Activated CD4-positive, alpha-beta memory T cell treated with anti-CD3 and anti-CD28 coated beads for 36 hours (primary cell): ENCODE measurements at regions not wholly inside any gene's neighbourhood (a gene's known extent, or its start where the extent isn't known, plus 50 kb on each side); places are given as distances from the start of the nearest gene placed in this dataset.

Experiments used
- CTCF ChIA-PET: fragments of 350-600 bp; sonication (Branson Sonifier 250); formaldehyde crosslinking; loops from one replicate; lab custom pipeline; 2021; ENCODE audit warnings: antibody characterized with exemption, inconsistent platforms; lab: Charles Lee
- POLR2A ChIA-PET: fragments of 350-600 bp; sonication (Branson Sonifier 250); formaldehyde crosslinking; loops from one replicate; lab custom pipeline; 2021; ENCODE audit warnings: antibody characterized with exemption; lab: Charles Lee
- DNase-seq: peaks from one replicate; pipeline ENCODE4 v3.0.0-alpha.2; 2020
- H3K27ac Mint-ChIP-seq: one replicate; pipeline ENCODE4 v1.8.0; 2021; ENCODE audit warnings: mixed read lengths
- H3K27me3 Mint-ChIP-seq: one replicate; pipeline ENCODE4 v1.8.0; 2021; ENCODE audit warnings: mixed read lengths
- H3K36me3 Mint-ChIP-seq: one replicate; pipeline ENCODE4 v1.8.0; 2021; ENCODE audit warnings: mixed read lengths
- H3K4me1 Mint-ChIP-seq: one replicate; pipeline ENCODE4 v1.8.0; 2021; ENCODE audit warnings: low read depth, mixed read lengths
- H3K4me3 Mint-ChIP-seq: one replicate; pipeline ENCODE4 v1.8.0; 2021; ENCODE audit warnings: mild to moderate bottlenecking, mixed read lengths
- H3K9me3 Mint-ChIP-seq: one replicate; pipeline ENCODE4 v1.8.0; 2021; ENCODE audit warnings: mixed read lengths
- intact Hi-C: fragments of 100-400 bp; cut with micrococcal nuclease; formaldehyde crosslinking; loops from one replicate; pipeline ENCODE4 v1.15.1; 2023

DNA sequence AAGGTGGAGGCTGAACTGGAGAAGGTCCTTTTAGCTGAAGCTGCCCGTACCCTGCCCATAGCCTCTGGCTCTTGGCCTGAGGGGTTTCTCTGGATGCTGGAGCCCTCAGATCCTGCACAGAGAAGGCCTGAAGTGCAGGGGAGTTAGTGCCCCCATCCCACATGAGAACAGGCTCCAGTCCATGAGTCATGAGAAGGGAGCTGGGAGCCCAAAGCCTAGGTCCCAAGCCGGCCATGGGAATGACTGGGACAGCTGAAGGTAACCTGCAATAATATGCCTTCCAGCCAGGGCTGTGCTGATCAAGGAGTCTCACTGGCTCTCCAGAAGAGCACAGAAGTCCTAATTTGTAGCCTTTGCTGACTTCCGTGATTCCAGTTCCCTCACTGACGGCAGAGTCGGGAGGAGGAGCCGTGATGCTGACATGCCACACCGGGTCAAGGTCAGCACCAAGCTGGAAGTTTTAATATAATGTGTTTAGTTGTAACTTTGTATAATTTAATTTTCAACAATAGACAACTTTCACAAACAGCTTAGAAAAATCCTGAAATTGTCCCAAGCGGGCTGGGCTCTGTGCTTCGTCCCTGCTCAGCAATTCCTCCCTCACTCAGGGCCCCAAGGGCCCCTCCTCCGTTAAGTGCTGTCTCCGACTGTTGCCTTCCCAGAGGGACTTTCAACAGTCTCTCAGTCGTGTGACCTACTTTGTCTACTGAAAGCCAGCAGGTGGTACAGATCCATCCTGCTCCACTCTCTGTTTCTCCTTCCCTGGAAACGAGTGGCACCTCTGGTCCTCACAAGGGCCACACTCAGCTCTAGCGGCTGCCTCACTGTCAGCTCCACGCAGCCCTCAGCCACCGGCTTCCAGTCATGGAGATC is 387.8 kb downstream of the GADD45G start:
- intact Hi-C loops = no loop called here
- no peak overlapping the region for H3K27ac Mint-ChIP-seq
- CTCF ChIA-PET = interaction anchor here (1.5 kb wide), 1 partner anchor 394 kb away, joined by 4 read pairs; no protein-coding TSS in a partner anchor

DNA sequence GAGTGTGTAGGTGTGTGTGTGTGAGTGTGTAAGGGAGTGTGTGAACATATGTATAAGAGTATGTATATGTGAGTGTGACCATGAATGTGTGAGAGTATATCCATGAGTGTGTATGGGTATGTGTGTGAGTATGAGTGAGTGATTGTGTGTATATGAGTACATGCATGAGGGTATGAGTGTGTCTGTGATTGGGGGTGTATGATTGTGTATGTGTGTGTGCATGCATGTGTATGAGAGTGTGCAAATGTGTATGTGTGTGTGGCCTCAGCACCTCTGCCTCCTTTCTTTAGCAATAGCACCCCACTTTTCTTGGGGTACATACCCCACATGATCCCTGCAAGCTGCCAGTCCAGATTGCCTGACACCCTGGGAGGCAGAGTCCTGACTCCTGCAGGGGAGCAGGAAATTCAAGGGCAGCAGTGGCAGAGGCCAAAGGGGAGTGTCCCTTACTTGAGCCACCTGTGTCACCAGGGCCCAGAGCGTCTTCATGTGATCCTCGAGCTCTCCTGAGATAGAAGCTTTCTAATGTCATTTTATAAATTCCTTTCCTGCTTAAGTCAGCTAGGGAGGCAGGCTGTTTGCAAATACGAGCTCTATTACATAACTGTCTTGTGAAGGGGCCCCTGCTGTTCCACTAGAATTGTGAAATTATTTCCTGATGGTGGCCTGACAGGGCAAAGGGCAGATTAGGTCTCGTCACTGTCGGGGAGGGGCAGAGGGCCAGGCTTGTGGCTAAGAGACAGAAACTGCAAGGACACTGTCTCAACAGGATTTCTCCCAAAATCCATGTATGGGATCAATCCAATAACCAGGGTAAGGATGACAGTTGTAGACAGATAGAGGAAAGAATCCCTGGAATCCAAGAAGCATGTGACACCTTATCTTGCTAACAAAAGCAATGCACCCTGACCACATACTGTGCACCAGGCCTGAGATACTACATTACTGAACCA is 389.1 kb downstream of the GADD45G start:
- ChIA-PET CTCF (no interaction called here), POLR2A (no interaction called here)
- DNase-seq = no peak
- no peak overlapping the region for H3K27ac Mint-ChIP-seq
- peaks cover 3% of the 10 kb centered on the region for H3K27me3 Mint-ChIP-seq
- H3K4me3 Mint-ChIP-seq = no peak overlapping the region
- H3K4me1 Mint-ChIP-seq = peaks cover 6% of the 10 kb centered on the region
- H3K9me3 Mint-ChIP-seq = peaks cover 2% of the 10 kb centered on the region
- H3K36me3 Mint-ChIP-seq = no peaks in the 10 kb centered on the region
- intact Hi-C loops = no loop called here

More for the DNA sequence above, 387.8 kb downstream of the GADD45G start:
- H3K36me3 Mint-ChIP-seq = no peaks in the 10 kb centered on the region
- H3K4me1 Mint-ChIP-seq = peaks cover 9% of the 10 kb centered on the region
- POLR2A ChIA-PET = no interaction called here
- H3K9me3 Mint-ChIP-seq = peaks cover 2% of the 10 kb centered on the region
- no peak overlapping the region for H3K4me3 Mint-ChIP-seq
- no peak for DNase-seq
- H3K27me3 Mint-ChIP-seq = peaks cover 6% of the 10 kb centered on the region

DNA sequence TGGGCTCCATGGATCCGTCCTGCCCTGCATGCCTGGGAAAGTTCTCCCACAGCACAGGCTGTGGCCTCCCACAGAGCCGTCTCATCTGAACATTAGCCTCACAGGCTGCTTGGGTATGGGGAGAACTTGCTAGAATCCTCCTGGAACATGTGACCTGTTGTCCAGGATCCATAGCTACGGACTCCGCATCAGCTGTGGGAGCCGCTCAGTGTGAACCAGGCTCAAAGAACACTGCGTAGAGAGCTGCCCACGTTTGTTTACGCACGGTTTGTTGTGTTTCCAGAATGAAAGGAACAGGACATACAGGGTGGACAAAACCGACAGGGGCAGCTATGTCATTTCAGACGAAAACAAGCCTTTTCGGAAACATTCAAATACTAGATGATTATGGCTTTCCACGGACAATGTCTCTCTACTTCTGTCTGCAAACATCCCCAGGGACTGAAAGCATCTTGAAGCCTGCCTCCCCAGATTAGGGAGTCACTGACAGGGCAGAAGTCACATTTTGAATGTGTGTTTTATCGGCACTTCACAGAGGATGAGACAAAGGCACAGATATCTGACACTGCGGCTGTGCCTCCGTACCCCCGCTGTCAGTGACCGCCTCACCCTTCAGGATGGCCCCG is 390.3 kb downstream of the GADD45G start:
- Mint-ChIP-seq H3K9me3 (peaks cover 2% of the 10 kb centered on the region), H3K36me3 (no peaks in the 10 kb centered on the region), H3K4me3 (no peak overlapping the region), H3K27me3 (peaks cover 3% of the 10 kb centered on the region), H3K27ac (no peak overlapping the region), H3K4me1 (peaks cover 18% of the 10 kb centered on the region)
- intact Hi-C loops = no loop called here
- ChIA-PET POLR2A (no interaction called here), CTCF (interaction anchor here (1.2 kb wide), 1 partner anchor 392 kb away, joined by 4 read pairs; no protein-coding TSS in a partner anchor)
- no peak for DNase-seq

DNA sequence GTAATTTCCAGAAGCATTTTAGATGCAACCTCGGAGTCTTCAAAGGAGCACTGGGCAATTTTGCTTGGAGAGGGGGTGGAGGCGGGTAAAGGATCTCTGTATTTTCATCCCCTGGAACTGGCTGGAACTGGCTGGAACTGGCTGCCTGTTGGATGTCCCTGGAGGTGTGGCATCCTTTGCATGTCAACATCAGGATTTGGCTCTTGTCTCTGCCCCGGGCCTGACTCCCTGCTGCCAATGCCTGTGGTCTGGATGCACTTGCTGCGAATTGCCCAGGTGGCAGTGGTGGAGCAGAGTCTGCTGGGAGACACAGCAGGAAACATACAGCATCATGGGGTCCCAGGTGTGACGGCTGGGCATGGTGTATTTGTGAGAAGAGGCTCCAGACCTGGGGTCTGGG is 391.3 kb downstream of the GADD45G start:
- H3K4me1 Mint-ChIP-seq = peaks cover 28% of the 10 kb centered on the region
- H3K27ac Mint-ChIP-seq = no peak overlapping the region
- CTCF ChIA-PET = no interaction called here

DNA sequence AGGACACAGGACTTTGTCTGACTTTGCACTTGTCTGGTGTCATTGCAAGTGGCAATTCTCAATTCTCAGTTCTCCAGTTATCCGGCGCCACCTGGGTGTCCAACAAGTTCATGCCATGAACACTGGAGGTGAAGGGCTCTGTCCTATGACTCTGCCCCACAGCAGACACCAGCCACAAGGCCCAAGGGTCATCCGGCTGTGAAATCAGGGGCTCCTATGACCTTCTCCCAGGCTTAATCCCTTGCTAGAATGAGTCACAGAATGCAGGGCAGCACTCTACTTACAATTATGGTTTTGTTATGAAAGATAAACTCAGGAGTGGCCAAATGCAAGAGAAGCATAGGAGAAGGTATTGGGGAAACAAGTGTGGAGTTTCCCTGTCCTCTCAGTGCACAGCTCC is 392.0 kb downstream of the GADD45G start:
- ChIA-PET POLR2A (no interaction called here), CTCF (no interaction called here)
- Mint-ChIP-seq H3K27me3 (peaks cover under 1% of the 10 kb centered on the region), H3K4me3 (no peak overlapping the region), H3K27ac (no peak overlapping the region), H3K9me3 (no peaks in the 10 kb centered on the region), H3K4me1 (peaks cover 29% of the 10 kb centered on the region), H3K36me3 (no peaks in the 10 kb centered on the region)
- intact Hi-C loops = no loop called here
- DNase-seq = peak; percentile 49

More for the DNA sequence above, 391.3 kb downstream of the GADD45G start:
- DNase-seq = no peak
- Mint-ChIP-seq H3K27me3 (peaks cover 3% of the 10 kb centered on the region), H3K4me3 (no peak overlapping the region), H3K9me3 (no peaks in the 10 kb centered on the region), H3K36me3 (no peaks in the 10 kb centered on the region)
- POLR2A ChIA-PET = no interaction called here
- intact Hi-C loops = no loop called here

DNA sequence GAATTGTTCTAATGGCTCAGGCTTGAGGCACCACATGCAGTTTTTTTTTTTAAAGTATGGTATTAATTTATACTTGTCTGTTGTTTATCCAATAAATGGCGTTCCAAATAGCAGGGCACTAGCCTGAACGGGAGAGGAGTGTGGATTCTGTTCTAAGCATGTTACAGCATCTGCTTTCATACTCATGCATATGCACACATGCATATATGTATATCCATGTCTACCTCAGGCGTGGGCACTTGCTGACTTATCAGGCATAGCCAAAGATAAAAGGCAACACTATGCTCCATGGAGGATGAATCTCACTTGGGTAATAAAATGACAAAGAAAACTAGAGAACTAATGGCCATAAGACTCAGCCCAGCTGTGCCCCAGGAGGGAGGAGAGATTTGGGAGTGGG is 393.8 kb downstream of the GADD45G start:
- CTCF ChIA-PET = interaction anchor here (1.7 to 3.7 kb wide), 2 partner anchors 73 to 395 kb away, joined by 3 to 19 read pairs; no protein-coding TSS in a partner anchor
- intact Hi-C loops = loop anchor here (1.0 kb wide), 3 partner anchors 15 to 395 kb away; no protein-coding TSS in a partner anchor
- H3K4me1 Mint-ChIP-seq = peaks cover 34% of the 10 kb centered on the region

DNA sequence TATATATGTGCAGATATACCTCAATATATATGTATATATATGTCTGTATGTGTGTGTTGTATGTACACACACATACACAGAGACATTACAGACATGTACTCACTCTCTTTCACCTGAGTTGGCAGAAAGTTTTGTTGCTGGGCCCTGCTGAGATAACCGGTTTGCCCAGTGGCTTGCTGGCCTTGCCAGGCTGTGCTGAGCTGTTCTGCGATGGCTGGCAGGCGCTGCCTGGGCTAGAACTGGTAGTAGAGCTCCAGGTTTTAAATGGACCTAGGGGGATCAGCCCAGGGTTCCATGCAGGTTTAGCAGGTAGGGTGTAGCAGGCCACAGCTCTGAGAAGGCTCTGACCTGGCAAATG is 394.3 kb downstream of the GADD45G start:
- CTCF ChIA-PET = interaction anchor here (0.9 to 3.7 kb wide), 6 partner anchors 11 to 396 kb away, joined by 3 to 19 read pairs (median 3); no protein-coding TSS in a partner anchor
- peaks cover 34% of the 10 kb centered on the region for H3K4me1 Mint-ChIP-seq

More for the DNA sequence above, 393.8 kb downstream of the GADD45G start:
- Mint-ChIP-seq H3K36me3 (no peaks in the 10 kb centered on the region), H3K4me3 (no peak overlapping the region), H3K27me3 (no peaks in the 10 kb centered on the region), H3K9me3 (no peaks in the 10 kb centered on the region), H3K27ac (no peak overlapping the region)
- no peak for DNase-seq
- POLR2A ChIA-PET = interaction anchor here (1.4 kb wide), 1 partner anchor 46 kb away, joined by 4 read pairs; no protein-coding TSS in a partner anchor

DNA sequence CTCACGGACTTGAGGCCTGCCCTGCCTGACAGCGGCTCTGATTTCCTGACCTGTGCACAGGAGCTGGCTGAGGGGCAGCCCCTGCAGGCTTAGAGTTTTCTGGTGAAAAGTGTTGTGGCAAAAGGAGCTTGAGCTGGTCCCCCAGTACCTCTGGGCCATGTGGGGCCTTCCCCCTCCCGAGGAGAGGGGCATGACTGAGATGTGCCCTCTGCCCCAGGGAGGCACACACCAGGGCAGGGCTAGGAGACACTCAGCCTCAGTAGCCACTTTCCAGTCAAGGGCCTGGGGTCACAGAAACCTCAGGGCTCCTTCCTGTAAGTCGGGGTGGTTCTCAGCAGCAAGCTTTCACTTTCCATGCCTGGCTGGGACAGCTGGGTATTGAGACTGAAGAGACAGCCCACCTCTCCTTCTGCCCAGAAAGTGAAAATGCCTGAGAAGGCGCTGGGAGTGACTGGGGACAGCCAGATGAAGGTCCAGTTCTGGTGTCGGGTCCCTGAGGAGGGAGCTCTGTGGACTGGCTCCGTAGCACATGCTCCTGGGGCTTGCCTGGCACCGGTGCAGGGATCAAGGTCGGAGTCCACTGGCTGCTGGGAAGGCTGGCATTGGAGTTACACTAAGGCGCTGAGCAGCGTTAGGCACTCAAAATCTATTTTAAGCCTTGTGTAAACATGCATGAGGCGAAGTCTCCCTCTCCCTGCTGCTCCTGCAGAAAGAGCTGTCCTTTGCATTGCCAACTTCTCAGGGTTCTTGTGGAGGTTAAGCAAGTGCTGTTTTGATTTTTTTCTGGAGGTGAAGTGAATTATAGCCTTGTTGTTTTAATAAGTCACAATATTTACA is 394.9 kb downstream of the GADD45G start:
- intact Hi-C loops = loop anchor here (1.0 to 5.0 kb wide), 4 partner anchors 16 to 396 kb away; no protein-coding TSS in a partner anchor
- Mint-ChIP-seq H3K36me3 (no peaks in the 10 kb centered on the region), H3K27ac (peak overlapping the region; percentile 73), H3K4me1 (peaks cover 34% of the 10 kb centered on the region), H3K4me3 (peak overlapping the region; percentile 63), H3K27me3 (no peaks in the 10 kb centered on the region), H3K9me3 (no peaks in the 10 kb centered on the region)
- peak; percentile 85 for DNase-seq
- CTCF ChIA-PET = interaction anchor here (0.9 to 3.7 kb wide), 8 partner anchors 11 to 402 kb away, joined by 3 to 19 read pairs (median 3); no protein-coding TSS in a partner anchor
- POLR2A ChIA-PET = interaction anchor here (0.8 to 1.4 kb wide), 2 partner anchors 15 to 45 kb away, joined by 3 to 4 read pairs; no protein-coding TSS in a partner anchor

More for the DNA sequence above, 394.3 kb downstream of the GADD45G start:
- no peak overlapping the region for H3K4me3 Mint-ChIP-seq
- H3K27ac Mint-ChIP-seq = peak overlapping the region; percentile 73
- H3K9me3 Mint-ChIP-seq = no peaks in the 10 kb centered on the region
- H3K27me3 Mint-ChIP-seq = no peaks in the 10 kb centered on the region
- POLR2A ChIA-PET = interaction anchor here (1.4 kb wide), 1 partner anchor 46 kb away, joined by 4 read pairs; no protein-coding TSS in a partner anchor
- DNase-seq = no peak
- intact Hi-C loops = loop anchor here (1.0 kb wide), 3 partner anchors 16 to 396 kb away; no protein-coding TSS in a partner anchor
- H3K36me3 Mint-ChIP-seq = no peaks in the 10 kb centered on the region

DNA sequence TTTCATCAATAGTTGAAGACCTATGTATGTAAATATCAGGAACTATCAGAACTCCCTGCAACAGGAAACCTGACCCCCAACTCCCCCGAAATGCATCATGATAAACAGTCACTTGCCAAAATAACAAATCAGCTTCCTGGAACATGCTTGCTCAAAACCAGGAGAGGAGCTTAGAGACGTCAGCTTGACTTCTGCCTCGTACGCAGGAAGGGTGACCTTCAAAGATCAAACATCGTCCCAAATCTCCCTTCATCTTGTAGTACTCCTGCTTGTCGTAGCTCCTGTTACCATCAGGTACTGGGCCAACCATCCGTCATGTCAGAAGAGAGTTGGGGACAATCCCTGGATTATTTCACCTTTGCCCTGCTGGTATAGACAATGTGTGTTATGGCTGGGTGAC is 396.1 kb downstream of the GADD45G start:
- Mint-ChIP-seq H3K27me3 (no peaks in the 10 kb centered on the region), H3K4me3 (no peak overlapping the region), H3K9me3 (peaks cover 3% of the 10 kb centered on the region), H3K27ac (no peak overlapping the region), H3K36me3 (no peaks in the 10 kb centered on the region), H3K4me1 (peaks cover 34% of the 10 kb centered on the region)
- no peak for DNase-seq
- intact Hi-C loops = loop anchor here (5.0 kb wide), 1 partner anchor 101 kb away; no protein-coding TSS in a partner anchor
- POLR2A ChIA-PET = no interaction called here
- CTCF ChIA-PET = interaction anchor here (0.7 to 3.7 kb wide), 4 partner anchors 82 to 403 kb away, joined by 3 to 19 read pairs (median 4); no protein-coding TSS in a partner anchor

DNA sequence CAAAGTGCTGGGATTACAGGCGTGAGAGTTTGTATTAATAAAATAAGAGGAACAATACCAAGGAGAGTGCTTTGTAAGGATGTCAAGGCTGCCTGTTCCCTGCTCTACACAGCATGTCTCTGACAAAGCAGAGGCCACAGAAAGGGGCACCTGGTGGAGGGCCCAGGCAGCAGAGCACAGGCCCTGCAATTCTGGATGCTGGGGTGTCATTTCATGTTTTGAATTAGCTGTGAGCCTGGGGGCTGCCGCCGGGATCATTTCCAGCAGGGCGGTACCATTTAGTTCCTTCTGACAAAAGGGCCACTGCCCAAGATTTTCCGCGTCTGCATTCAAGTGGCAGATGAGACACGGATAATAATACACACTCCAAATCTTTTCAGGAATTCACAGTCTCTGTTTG is 396.9 kb downstream of the GADD45G start:
- H3K36me3 Mint-ChIP-seq = no peaks in the 10 kb centered on the region
- no peaks in the 10 kb centered on the region for H3K27me3 Mint-ChIP-seq
- H3K9me3 Mint-ChIP-seq = peaks cover 3% of the 10 kb centered on the region
- H3K4me3 Mint-ChIP-seq = no peak overlapping the region
- ChIA-PET POLR2A (no interaction called here), CTCF (no interaction called here)
- no peak overlapping the region for H3K27ac Mint-ChIP-seq
- peaks cover 34% of the 10 kb centered on the region for H3K4me1 Mint-ChIP-seq
- intact Hi-C loops = loop anchor here (5.0 kb wide), 1 partner anchor 101 kb away; no protein-coding TSS in a partner anchor
- DNase-seq = no peak
